GM23248 (cell line): ENCODE measurements at regions not wholly inside any gene's neighbourhood (a gene's known extent, or its start where the extent isn't known, plus 50 kb on each side); places are given as distances from the start of the nearest gene placed in this dataset.

Source experiments
- DNase-seq: peaks from one replicate; pipeline ENCODE4 v3.0.0-alpha.2; 2015
- H2AFZ ChIP-seq: fragments of 200-600 bp; sonication (generic); 2 replicates; pipeline ENCODE4 v1.6.1; 2016; ENCODE audit warnings: antibody characterized with exemption
- H3F3A ChIP-seq: fragments of 200-600 bp; sonication (generic); 2 replicates; pipeline ENCODE4 v1.6.1; 2016; ENCODE audit warnings: mild to moderate bottlenecking, antibody characterized with exemption, mixed run types; ENCODE audit not compliant: insufficient read depth
- H3K27ac ChIP-seq: fragments of 200-600 bp; sonication (generic); 2 replicates; pipeline ENCODE4 v1.5.1; 2016; ENCODE audit warnings: mild to moderate bottlenecking
- H3K27me3 ChIP-seq: fragments of 200-600 bp; sonication (generic); replicated peaks from 2 replicates; pipeline ENCODE4 v1.6.1; 2016; ENCODE audit warnings: mild to moderate bottlenecking; ENCODE audit not compliant: insufficient read depth
- H3K36me3 ChIP-seq: fragments of 200-600 bp; sonication (generic); 2 replicates; pipeline ENCODE4 v1.6.1; 2016; ENCODE audit warnings: low read depth, mild to moderate bottlenecking
- H3K4me1 ChIP-seq: fragments of 200-600 bp; sonication (generic); 2 replicates; pipeline ENCODE4 v1.6.1; 2016; ENCODE audit warnings: mild to moderate bottlenecking; ENCODE audit not compliant: insufficient read depth
- H3K4me2 ChIP-seq: fragments of 200-600 bp; sonication (generic); one replicate; pipeline ENCODE4 v1.6.1; 2016; ENCODE audit warnings: mild to moderate bottlenecking; ENCODE audit not compliant: unreplicated experiment
- H3K4me3 ChIP-seq: fragments of 200-600 bp; sonication (generic); 2 replicates; pipeline ENCODE4 v1.5.1; 2016; ENCODE audit warnings: mild to moderate bottlenecking
- H3K79me2 ChIP-seq: fragments of 200-600 bp; sonication (generic); 2 replicates; pipeline ENCODE4 v1.6.1; 2016; ENCODE audit warnings: mild to moderate bottlenecking; ENCODE audit not compliant: insufficient read depth
- H3K9ac ChIP-seq: fragments of 200-600 bp; sonication (generic); 2 replicates; pipeline ENCODE4 v1.6.1; 2016; ENCODE audit warnings: mild to moderate bottlenecking
- H3K9me2 ChIP-seq: fragments of 200-600 bp; sonication (generic); 2 replicates; pipeline ENCODE4 v1.6.1; 2016; ENCODE audit warnings: mixed run types, mild to moderate bottlenecking, moderate library complexity; ENCODE audit not compliant: insufficient read depth
- H3K9me3 ChIP-seq: fragments of 200-600 bp; sonication (generic); one replicate; pipeline ENCODE4 v1.6.1; 2017; ENCODE audit warnings: low read depth
- H4K20me1 ChIP-seq: fragments of 200-600 bp; sonication (generic); 2 replicates; pipeline ENCODE4 v1.6.0; 2016; ENCODE audit not compliant: insufficient read depth
- EZH2 ChIP-seq: fragments of 200-600 bp; sonication (generic); IDR thresholded peaks from 2 replicates; pipeline ENCODE4 v1.6.1; 2018; ENCODE audit warnings: antibody characterized with exemption, mild to moderate bottlenecking; ENCODE audit not compliant: insufficient read depth, poor library complexity, severe bottlenecking
- EZH2phosphoT487 ChIP-seq: fragments of 200-600 bp; sonication (generic); IDR thresholded peaks from 2 replicates; pipeline ENCODE4 v1.6.1; 2018; ENCODE audit warnings: antibody characterized with exemption, moderate library complexity, mild to moderate bottlenecking, low read depth; ENCODE audit not compliant: insufficient read depth
- WGBS, 2 experiments: methylation state at CpG; one replicate each; pipeline ENCODE4 v1.1.6; 2015 to 2017; ENCODE audit warnings: low lambda C conversion rate in 2 of 2, low coverage in 1 of 2; ENCODE audit errors: missing lambda C conversion rate in 2 of 2; 5-methylcytosine and 5-hydroxymethylcytosine counted together
- in situ Hi-C: fragments of 300-500 bp; cut with MboI; formaldehyde crosslinking; loops from 2 replicates; pipeline ENCODE4 v1.15.0; 2020

GRCh38 chr4:24236120-24236519 is 346.3 kb upstream of the PPARGC1A start:
- no peaks in the 10 kb centered on the region for H3K79me2 ChIP-seq
- no peak overlapping the region for H3K9ac ChIP-seq
- no peak for DNase-seq
- no peaks in the 10 kb centered on the region for H4K20me1 ChIP-seq
- in situ Hi-C loops = no loop called here
- H2AFZ ChIP-seq = no peak overlapping the region
- H3K36me3 ChIP-seq = no peaks in the 10 kb centered on the region
- no peaks in the 10 kb centered on the region for H3K9me3 ChIP-seq
- H3F3A ChIP-seq = no peaks in the 10 kb centered on the region
- 56 to 62% methylated on average over 5 of the region's 5 CpGs for WGBS, 2 experiments
- no peaks in the 10 kb centered on the region for H3K4me1 ChIP-seq
- no peaks in the 10 kb centered on the region for H3K9me2 ChIP-seq
- TF ChIP-seq EZH2 (no peak), EZH2phosphoT487 (no peak)
- no peak overlapping the region for H3K4me2 ChIP-seq
- no peak overlapping the region for H3K27ac ChIP-seq
- H3K27me3 ChIP-seq = peaks cover 29% of the 10 kb centered on the region
- no peak overlapping the region for H3K4me3 ChIP-seq

GRCh38 chr4:24235618-24236017 is 345.8 kb upstream of the PPARGC1A start:
- Histone ChIP-seq H3K36me3 (no peaks in the 10 kb centered on the region), H3K4me2 (no peak overlapping the region)
- no peak for DNase-seq

GRCh38 chr4:24234288-24234848 is 344.5 kb upstream of the PPARGC1A start:
- in situ Hi-C loops = no loop called here
- H3K4me1 ChIP-seq = peaks cover 10% of the 10 kb centered on the region; the same call in 1 of the 2 replicates

More at GRCh38 chr4:24235618-24236017, 345.8 kb upstream of the PPARGC1A start:
- Histone ChIP-seq H3K9me2 (no peaks in the 10 kb centered on the region), H3F3A (no peaks in the 10 kb centered on the region), H3K79me2 (no peaks in the 10 kb centered on the region), H4K20me1 (no peaks in the 10 kb centered on the region), H3K4me1 (no peaks in the 10 kb centered on the region), H3K9ac (no peak overlapping the region), H3K9me3 (no peaks in the 10 kb centered on the region), H2AFZ (no peak overlapping the region), H3K4me3 (no peak overlapping the region), H3K27ac (no peak overlapping the region), H3K27me3 (peaks cover 24% of the 10 kb centered on the region)
- in situ Hi-C loops = no loop called here
- TF ChIP-seq EZH2 (no peak), EZH2phosphoT487 (no peak)

GRCh38 chr4:24230955-24231354 is 341.1 kb upstream of the PPARGC1A start:
- in situ Hi-C loops = no loop called here
- TF ChIP-seq EZH2phosphoT487 (no peak), EZH2 (no peak)
- 72% methylated on average over 6 of the region's 6 CpGs for WGBS, 2 experiments

More at GRCh38 chr4:24234288-24234848, 344.5 kb upstream of the PPARGC1A start:
- H3K27ac ChIP-seq = no peak overlapping the region
- no peak overlapping the region for H3K4me2 ChIP-seq
- 77 to 82% methylated on average over 3 of the region's 3 CpGs for WGBS, 2 experiments
- no peaks in the 10 kb centered on the region for H3K9me2 ChIP-seq
- H3F3A ChIP-seq = no peaks in the 10 kb centered on the region
- peaks cover 19% of the 10 kb centered on the region for H3K27me3 ChIP-seq
- H4K20me1 ChIP-seq = no peaks in the 10 kb centered on the region
- TF ChIP-seq EZH2 (no peak), EZH2phosphoT487 (no peak)
- H3K4me3 ChIP-seq = no peak overlapping the region
- DNase-seq = no peak
- H3K9ac ChIP-seq = no peak overlapping the region
- no peaks in the 10 kb centered on the region for H3K36me3 ChIP-seq
- no peaks in the 10 kb centered on the region for H3K79me2 ChIP-seq
- H3K9me3 ChIP-seq = no peaks in the 10 kb centered on the region
- H2AFZ ChIP-seq = no peak overlapping the region

GRCh38 chr4:24229978-24230377 is 340.1 kb upstream of the PPARGC1A start:
- H3K27me3 ChIP-seq = peaks cover 5% of the 10 kb centered on the region; the same call in 1 of the 2 replicates
- H3K9me3 ChIP-seq = no peaks in the 10 kb centered on the region
- TF ChIP-seq EZH2phosphoT487 (no peak), EZH2 (no peak)
- H4K20me1 ChIP-seq = no peaks in the 10 kb centered on the region
- no peak overlapping the region for H3K9ac ChIP-seq
- no peaks in the 10 kb centered on the region for H3K36me3 ChIP-seq
- in situ Hi-C loops = no loop called here
- no peak overlapping the region for H3K4me3 ChIP-seq
- H3K4me2 ChIP-seq = no peak overlapping the region
- peak; percentile 86 for DNase-seq
- peaks cover 25% of the 10 kb centered on the region for H3K4me1 ChIP-seq
- H3K9me2 ChIP-seq = no peaks in the 10 kb centered on the region
- no peak overlapping the region for H3K27ac ChIP-seq
- 14 to 21% methylated on average over 4 of the region's 4 CpGs for whole genome bisulfite sequencing, 2 experiments
- peaks cover 10% of the 10 kb centered on the region for H3F3A ChIP-seq
- H3K79me2 ChIP-seq = no peaks in the 10 kb centered on the region
- H2AFZ ChIP-seq = no peak overlapping the region

More at GRCh38 chr4:24230955-24231354, 341.1 kb upstream of the PPARGC1A start:
- Histone ChIP-seq H3K4me1 (peaks cover 22% of the 10 kb centered on the region), H3K4me3 (no peak overlapping the region), H3K9ac (no peak overlapping the region), H3K27ac (no peak overlapping the region), H3K9me3 (no peaks in the 10 kb centered on the region), H3F3A (peaks cover 6% of the 10 kb centered on the region), H2AFZ (no peak overlapping the region), H4K20me1 (no peaks in the 10 kb centered on the region), H3K27me3 (peaks cover 5% of the 10 kb centered on the region; the same call in 1 of the 2 replicates), H3K79me2 (no peaks in the 10 kb centered on the region), H3K4me2 (no peak overlapping the region), H3K36me3 (no peaks in the 10 kb centered on the region), H3K9me2 (no peaks in the 10 kb centered on the region)
- DNase-seq = no peak
